GM12878 (cell line): ENCODE measurements at regions not wholly inside any gene's neighbourhood (a gene's known extent, or its start where the extent isn't known, plus 50 kb on each side); places are given as distances from the start of the nearest gene placed in this dataset.

Experiments used
- ATAC-seq: fragments of 200-7000 bp; cut with Tn5 transposase; 3 replicates; pipeline ENCODE4 v1.9.1; 2020; ENCODE audit warnings: mild to moderate bottlenecking, moderate library complexity
- BruUV-seq: library from RNA; stranded (reverse); fragments of 400-500 nt; replicated peaks from 2 replicates; lab custom pipeline; 2021; lab: Mats Ljungman, UMichigan
- CTCF ChIA-PET: fragments of 300-600 bp; sonication (Branson Sonifier 250); formaldehyde crosslinking; extraction: SDS; loops from one replicate; lab custom pipeline; 2021; ENCODE audit warnings: inconsistent platforms; lab: Yijun Ruan, JAX
- POLR2A ChIA-PET: fragments of 350-600 bp; formaldehyde crosslinking; extraction: SDS; loops from one replicate; lab custom pipeline; 2021; ENCODE audit warnings: inconsistent platforms; lab: Charles Lee
- RAD21 ChIA-PET: fragments of 300-600 bp; sonication (Branson Sonifier 250); formaldehyde crosslinking; loops from one replicate; lab custom pipeline; 2023; ENCODE audit warnings: antibody characterized with exemption; ENCODE audit not compliant: unreplicated experiment; lab: Charles Lee
- SMC1A ChIA-PET: fragments of 300-600 bp; sonication (Branson Sonifier 250); formaldehyde crosslinking; loops from one replicate; lab custom pipeline; 2023; ENCODE audit not compliant: unreplicated experiment, uncharacterized antibody; lab: Charles Lee
- DNase-seq: peaks from one replicate; pipeline ENCODE4 v3.0.0-alpha.2; 2011; ENCODE audit warnings: low read depth, low spot score
- FAIRE-seq: peaks from 3 replicates; lab custom pipeline; 2011; peaks lifted over from hg19 to GRCh38; lab: Jason Lieb, UNC
- H2AFZ ChIP-seq: 2 replicates; pipeline ENCODE4 v1.6.0; 2011; ENCODE audit warnings: low read depth, low read length, control low read depth; ENCODE audit not compliant: control insufficient read depth
- H3K27ac ChIP-seq: 2 replicates; pipeline ENCODE4 v1.5.1; 2011; ENCODE audit warnings: control low read depth; ENCODE audit not compliant: control insufficient read depth, insufficient read depth
- H3K27me3 ChIP-seq, 2 experiments: replicated peaks in 1 of 2; 2 replicates each; pipeline versions ENCODE4 v1.6.0 to v1.6.1; 2011; ENCODE audit warnings: low read length in 1 of 2; ENCODE audit not compliant: control insufficient read depth in 2 of 2, insufficient read depth in 2 of 2
- H3K36me3 ChIP-seq, 2 experiments: 2 replicates each; pipeline ENCODE4 v1.5.1; 2011; ENCODE audit warnings: low read length in 1 of 2; ENCODE audit not compliant: control insufficient read depth in 2 of 2, insufficient read depth in 2 of 2
- H3K4me1 ChIP-seq: 2 replicates; pipeline ENCODE4 v1.6.1; 2011; ENCODE audit warnings: mild to moderate bottlenecking, low read length, moderate library complexity, mixed read lengths; ENCODE audit not compliant: control insufficient read depth, insufficient read depth
- H3K4me2 ChIP-seq: 2 replicates; pipeline ENCODE4 v1.6.0; 2011; ENCODE audit warnings: control low read depth; ENCODE audit not compliant: control insufficient read depth, insufficient read depth
- H3K4me3 ChIP-seq: fragments of 200-600 bp; sonication (generic); 2 replicates; pipeline ENCODE4 v1.5.1; 2016
- H3K79me2 ChIP-seq: 2 replicates; pipeline ENCODE4 v1.6.0; 2011; ENCODE audit warnings: low read length; ENCODE audit not compliant: control insufficient read depth, insufficient read depth
- H3K9ac ChIP-seq: 2 replicates; pipeline ENCODE4 v1.8.0; 2011; ENCODE audit warnings: low read length, control low read depth, mixed read lengths; ENCODE audit not compliant: control insufficient read depth, insufficient read depth
- H3K9me3 ChIP-seq: replicated peaks from 3 replicates; pipeline ENCODE4 v1.5.1; 2011; ENCODE audit warnings: mild to moderate bottlenecking, low read length; ENCODE audit not compliant: control insufficient read depth, insufficient read depth
- H4K20me1 ChIP-seq: 2 replicates; pipeline ENCODE4 v1.6.0; 2011; ENCODE audit not compliant: control insufficient read depth, insufficient read depth
- CEBPB ChIP-seq, 2 experiments: fragments of 150-350 bp in 1 of 2; IDR thresholded peaks; 2 replicates each; pipeline ENCODE4 v1.6.1; 2012 to 2014; ENCODE audit warnings: low read depth in 2 of 2, low read length in 2 of 2, borderline replicate concordance in 1 of 2, inconsistent platforms in 1 of 2
- CREB1 ChIP-seq: IDR thresholded peaks from 2 replicates; pipeline ENCODE4 v1.6.1; 2012; ENCODE audit warnings: low read depth, mild to moderate bottlenecking, inconsistent platforms
- EP300 ChIP-seq, 2 experiments: fragments of 150-350 bp in 1 of 2; IDR thresholded peaks; 2 replicates each; pipeline ENCODE4 v1.6.1; 2011 to 2012; ENCODE audit warnings: low read depth in 2 of 2, low read length in 2 of 2, borderline replicate concordance in 1 of 2, improper control_type of control experiment in 1 of 2, inconsistent platforms in 1 of 2; ENCODE audit not compliant: control insufficient read depth in 1 of 2
- GABPA ChIP-seq: IDR thresholded peaks from 2 replicates; pipeline ENCODE4 v1.6.1; 2014; ENCODE audit warnings: antibody characterized with exemption, low read depth, mild to moderate bottlenecking, inconsistent platforms
- JUND ChIP-seq: IDR thresholded peaks from 2 replicates; pipeline ENCODE4 v1.6.1; 2012; ENCODE audit warnings: low read depth, mild to moderate bottlenecking, low read length, improper control_type of control experiment, moderate library complexity
- KLF5 ChIP-seq: fragments of 450-650 bp; IDR thresholded peaks from 2 replicates; pipeline ENCODE4 v1.6.1; 2014; ENCODE audit warnings: mild to moderate bottlenecking; ENCODE audit not compliant: partially characterized antibody
- WGBS: methylation state at CpG from one replicate; pipeline ENCODE4 v1.1.6; 2016; ENCODE audit warnings: low lambda C conversion rate; ENCODE audit not compliant: insufficient replicate concordance, insufficient coverage; ENCODE audit errors: missing lambda C conversion rate; 5-methylcytosine and 5-hydroxymethylcytosine counted together
- in situ Hi-C: fragments of 300-500 bp; cut with MboI; formaldehyde crosslinking; loops from 9 replicates; pipeline ENCODE4 v1.14.3; 2018; ENCODE audit warnings: mixed read lengths
- intact Hi-C: fragments of 100-400 bp; cut with micrococcal nuclease; formaldehyde crosslinking; loops from one replicate; pipeline ENCODE4 v1.14.2; 2022; ENCODE audit not compliant: unreplicated experiment

DNA sequence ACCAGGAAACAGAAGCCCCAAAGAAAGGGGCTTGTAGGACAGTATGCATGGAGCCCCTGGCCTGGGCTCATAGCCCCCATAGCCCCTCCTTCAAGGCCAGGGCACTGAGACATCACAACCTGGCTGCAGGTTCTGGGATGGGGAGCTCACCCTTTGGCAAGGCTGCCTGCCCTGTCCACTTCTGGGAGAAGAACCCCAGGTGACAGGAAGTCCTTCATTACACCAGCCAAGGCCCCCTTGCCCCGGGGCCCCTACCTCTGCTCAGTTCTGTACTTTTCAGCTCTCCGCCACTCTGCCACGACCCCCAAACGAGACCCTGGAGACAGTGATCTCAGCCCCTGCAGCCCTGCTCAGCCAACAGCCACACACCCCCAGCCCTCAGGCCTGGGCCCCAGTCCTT, 223.2 kb upstream of the RTL1 start:
- H4K20me1 ChIP-seq: no peaks in the 10 kb centered on the region
- FAIRE-seq (no peak), ATAC-seq (no peak), DNase-seq (no peak)
- H3K4me1 ChIP-seq: no peaks in the 10 kb centered on the region
- H3K79me2 ChIP-seq: no peaks in the 10 kb centered on the region
- RAD21 ChIA-PET: no interaction called here
- intact Hi-C loops: no loop called here
- CTCF ChIA-PET: no interaction called here
- TF ChIP-seq EP300 (IDR thresholded peaks at IDR 0.05; ENCODE audit: borderline replicate concordance in 1 of 2, control insufficient read depth in 1 of 2, low read depth in 2 of 2, low read length in 2 of 2) (no peak), KLF5 (no peak), GABPA (no peak), JUND (no peak), CEBPB (IDR thresholded peaks at IDR 0.05; ENCODE audit: borderline replicate concordance in 1 of 2, low read depth in 2 of 2, low read length in 2 of 2) (no peak)
- POLR2A ChIA-PET: no interaction called here
- no peaks in the 10 kb centered on the region for H3K27me3 ChIP-seq
- no peak overlapping the region for H3K4me3 ChIP-seq
- 36% methylated on average over 4 of the region's 4 CpGs for WGBS
- no peaks in the 10 kb centered on the region; the same call in 2 of the 3 replicates for H3K9me3 ChIP-seq
- no peak overlapping the region for H3K9ac ChIP-seq
- H3K4me2 ChIP-seq: no peak overlapping the region
- no TSS peak for BruUV-seq
- no peaks in the 10 kb centered on the region for H3K36me3 ChIP-seq
- no peak overlapping the region for H2AFZ ChIP-seq
- H3K27ac ChIP-seq: no peak overlapping the region
- in situ Hi-C loops: no loop called here
- SMC1A ChIA-PET: no interaction called here

- H2AFZ ChIP-seq: no peak overlapping the region
- no peak overlapping the region for H3K27ac ChIP-seq
- H4K20me1 ChIP-seq: no peaks in the 10 kb centered on the region
- ATAC-seq: no peak
- intact Hi-C loops: no loop called here
- H3K27me3 ChIP-seq: no peaks in the 10 kb centered on the region
- POLR2A ChIA-PET: no interaction called here
- no peaks in the 10 kb centered on the region; the same call in 2 of the 3 replicates for H3K9me3 ChIP-seq
- WGBS: 23% methylated on average over 12 of the region's 12 CpGs
- no peak for TF ChIP-seq CREB1
- TF ChIP-seq, all 136 proteins: peak for 0
- ChIA-PET RAD21 (no interaction called here), CTCF (no interaction called here), SMC1A (no interaction called here)
- Histone ChIP-seq H3K4me3 (no peak overlapping the region), H3K36me3 (no peaks in the 10 kb centered on the region), H3K79me2 (no peaks in the 10 kb centered on the region), H3K9ac (no peak overlapping the region), H3K4me2 (no peak overlapping the region), H3K4me1 (no peaks in the 10 kb centered on the region)
- no peak for FAIRE-seq
- in situ Hi-C loops: no loop called here
- DNase-seq: no peak
- BruUV-seq: no TSS peak
These were observed 223.7 kb upstream of the RTL1 start for GRCh38 chr14:101127224-101127623.
